BJ (cell line): ENCODE measurements at regions not wholly inside any gene's neighbourhood (a gene's known extent, or its start where the extent isn't known, plus 50 kb on each side); places are given as distances from the start of the nearest gene placed in this dataset.

Experiments used
- CTCF ChIA-PET: fragments of 350-600 bp; formaldehyde crosslinking; extraction: SDS; loops from one replicate; lab custom pipeline; 2021; ENCODE audit warnings: antibody characterized with exemption, inconsistent platforms; lab: Yijun Ruan, JAX
- POLR2A ChIA-PET: fragments of 300-600 bp; sonication (Branson Sonifier 250); formaldehyde crosslinking; extraction: SDS; loops from one replicate; lab custom pipeline; 2021; ENCODE audit warnings: antibody characterized with exemption; lab: Charles Lee
- DNase-seq: peaks from one replicate; pipeline ENCODE4 v3.0.0-alpha.2; 2011; ENCODE audit warnings: low read depth
- H3K27me3 ChIP-seq: 2 replicates; pipeline ENCODE4 v1.6.0; 2011; ENCODE audit warnings: low read length; ENCODE audit not compliant: control insufficient read depth, insufficient read depth
- H3K36me3 ChIP-seq: 2 replicates; pipeline ENCODE4 v1.5.1; 2011; ENCODE audit warnings: low read length; ENCODE audit not compliant: control insufficient read depth, insufficient read depth
- H3K4me3 ChIP-seq: 2 replicates; pipeline ENCODE4 v1.5.1; 2011; ENCODE audit warnings: low read depth, mild to moderate bottlenecking, control low read depth, low read length
- CTCF ChIP-seq: IDR thresholded peaks from 2 replicates; pipeline ENCODE4 v1.5.1; 2011; ENCODE audit warnings: low read depth, mild to moderate bottlenecking, control low read depth, inconsistent platforms, low read length, moderate library complexity; ENCODE audit not compliant: insufficient read depth

- H3K27me3 ChIP-seq: no peaks in the 10 kb centered on the region
- ChIA-PET CTCF (no interaction called here), POLR2A (no interaction called here)
- TF ChIP-seq CTCF: no peak
- no peak for DNase-seq
- H3K36me3 ChIP-seq: no peaks in the 10 kb centered on the region
- H3K4me3 ChIP-seq: no peak overlapping the region
Measured at GRCh38 chr14:42804141-42804540, 1197.5 kb downstream of the LRFN5 start.

GRCh38 chr14:42802346-42802745 is 1195.7 kb downstream of the LRFN5 start:
- no peaks in the 10 kb centered on the region for H3K36me3 ChIP-seq
- H3K27me3 ChIP-seq: no peaks in the 10 kb centered on the region
- TF ChIP-seq CTCF: no peak
- H3K4me3 ChIP-seq: no peak overlapping the region
- ChIA-PET POLR2A (no interaction called here), CTCF (no interaction called here)
- no peak for DNase-seq

- H3K4me3 ChIP-seq: no peak overlapping the region
- TF ChIP-seq CTCF: no peak
- no peaks in the 10 kb centered on the region for H3K27me3 ChIP-seq
- POLR2A ChIA-PET: no interaction called here
- H3K36me3 ChIP-seq: no peaks in the 10 kb centered on the region
- DNase-seq: no peak
- CTCF ChIA-PET: no interaction called here
Measured at GRCh38 chr14:42792166-42792565, 1185.5 kb downstream of the LRFN5 start.

GRCh38 chr14:42782754-42783153 is 1176.1 kb downstream of the LRFN5 start:
- CTCF ChIA-PET: no interaction called here
- no peaks in the 10 kb centered on the region for H3K27me3 ChIP-seq
- POLR2A ChIA-PET: no interaction called here
- H3K36me3 ChIP-seq: no peaks in the 10 kb centered on the region
- H3K4me3 ChIP-seq: no peak overlapping the region
- TF ChIP-seq CTCF: no peak
- DNase-seq: no peak

GRCh38 chr14:42778984-42779383 is 1172.3 kb downstream of the LRFN5 start:
- no peak overlapping the region for H3K4me3 ChIP-seq
- CTCF ChIA-PET: no interaction called here
- no peak for TF ChIP-seq CTCF
- no peak for DNase-seq
- no peaks in the 10 kb centered on the region for H3K27me3 ChIP-seq
- H3K36me3 ChIP-seq: no peaks in the 10 kb centered on the region
- POLR2A ChIA-PET: no interaction called here
